ENCODE measurements at regions not wholly inside any gene's neighbourhood (a gene's known extent, or its start where the extent isn't known, plus 50 kb on each side); places are given as distances from the start of the nearest gene placed in this dataset.

DNA sequence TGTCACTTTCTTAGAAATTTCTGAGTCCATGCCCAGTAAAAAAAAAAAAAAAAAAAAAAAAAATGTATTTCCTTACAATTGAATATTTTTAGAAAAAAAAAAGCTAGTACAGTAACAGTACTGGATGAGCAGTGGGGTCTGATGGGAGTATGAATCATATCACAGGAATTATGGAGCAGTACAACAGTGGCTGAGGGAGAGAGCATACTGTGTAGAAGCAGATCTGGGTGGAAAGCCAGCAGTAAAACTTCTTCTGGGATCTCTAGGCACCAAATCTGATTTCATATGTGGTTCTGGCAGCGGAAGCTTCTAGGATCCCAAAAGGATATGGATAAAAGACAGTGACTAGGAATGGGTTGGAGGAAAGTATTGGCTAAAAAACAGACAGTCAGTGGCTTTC lies 414.9 kb upstream of the FSHR start:
- no peak overlapping the region for H3K4me3 ChIP-seq (replicated peaks; ENCODE audit: low read depth, low read length)
- TF ChIP-seq, protein P1, sequence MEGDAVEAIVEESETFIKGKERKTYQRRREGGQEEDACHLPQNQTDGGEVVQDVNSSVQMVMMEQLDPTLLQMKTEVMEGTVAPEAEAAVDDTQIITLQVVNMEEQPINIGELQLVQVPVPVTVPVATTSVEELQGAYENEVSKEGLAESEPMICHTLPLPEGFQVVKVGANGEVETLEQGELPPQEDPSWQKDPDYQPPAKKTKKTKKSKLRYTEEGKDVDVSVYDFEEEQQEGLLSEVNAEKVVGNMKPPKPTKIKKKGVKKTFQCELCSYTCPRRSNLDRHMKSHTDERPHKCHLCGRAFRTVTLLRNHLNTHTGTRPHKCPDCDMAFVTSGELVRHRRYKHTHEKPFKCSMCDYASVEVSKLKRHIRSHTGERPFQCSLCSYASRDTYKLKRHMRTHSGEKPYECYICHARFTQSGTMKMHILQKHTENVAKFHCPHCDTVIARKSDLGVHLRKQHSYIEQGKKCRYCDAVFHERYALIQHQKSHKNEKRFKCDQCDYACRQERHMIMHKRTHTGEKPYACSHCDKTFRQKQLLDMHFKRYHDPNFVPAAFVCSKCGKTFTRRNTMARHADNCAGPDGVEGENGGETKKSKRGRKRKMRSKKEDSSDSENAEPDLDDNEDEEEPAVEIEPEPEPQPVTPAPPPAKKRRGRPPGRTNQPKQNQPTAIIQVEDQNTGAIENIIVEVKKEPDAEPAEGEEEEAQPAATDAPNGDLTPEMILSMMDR (IDR thresholded peaks at IDR 0.05; ENCODE audit: low read depth, low read length, missing control alignments), result no peak

DNA sequence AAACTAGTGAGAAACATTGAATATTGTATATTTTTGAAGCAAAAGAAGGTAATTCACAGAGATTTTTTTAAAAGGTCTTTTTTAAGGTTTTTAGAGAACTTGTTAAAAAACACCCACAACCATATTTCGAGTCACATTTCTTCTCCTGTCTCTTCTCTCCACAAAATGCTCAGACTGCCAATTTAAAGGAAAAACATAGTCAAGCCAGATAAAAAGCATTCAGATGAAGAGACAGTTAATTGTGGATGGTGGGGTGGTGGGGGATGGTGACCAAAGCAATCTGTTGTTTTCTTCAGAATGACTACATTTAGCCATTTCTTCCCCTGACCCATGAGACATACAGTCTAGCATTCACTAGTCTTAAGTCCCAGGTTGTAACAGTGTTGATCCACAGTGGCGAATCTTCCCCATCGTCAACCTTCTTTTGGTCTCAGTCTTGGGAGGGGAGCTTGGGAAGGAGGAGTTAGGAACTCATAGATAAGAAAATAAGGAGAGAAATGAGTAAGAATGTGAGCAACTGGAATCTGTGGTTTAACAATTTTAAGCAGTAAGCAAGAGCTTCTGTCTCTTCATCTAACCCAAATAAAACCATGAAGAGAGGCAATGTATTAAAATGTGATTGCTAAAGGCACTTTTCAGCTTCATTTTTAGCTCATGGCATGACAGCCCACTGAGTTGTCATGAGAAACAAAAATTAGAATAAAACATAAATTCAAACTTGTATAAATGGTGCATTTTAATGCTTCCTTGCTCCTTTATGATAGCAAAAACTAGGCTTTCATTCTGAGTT lies 413.7 kb upstream of the FSHR start:
- no peak for DNase-seq (ENCODE audit: extremely low read depth, low read depth)
- TF ChIP-seq, protein P1 (IDR thresholded peaks at IDR 0.05; ENCODE audit: low read depth, low read length, missing control alignments), result no peak
- H3K4me3 ChIP-seq (replicated peaks; ENCODE audit: low read depth, low read length), result no peak overlapping the region

More for the DNA sequence above, 414.9 kb upstream of the FSHR start:
- no peak for DNase-seq (ENCODE audit: extremely low read depth, low read depth)

DNA sequence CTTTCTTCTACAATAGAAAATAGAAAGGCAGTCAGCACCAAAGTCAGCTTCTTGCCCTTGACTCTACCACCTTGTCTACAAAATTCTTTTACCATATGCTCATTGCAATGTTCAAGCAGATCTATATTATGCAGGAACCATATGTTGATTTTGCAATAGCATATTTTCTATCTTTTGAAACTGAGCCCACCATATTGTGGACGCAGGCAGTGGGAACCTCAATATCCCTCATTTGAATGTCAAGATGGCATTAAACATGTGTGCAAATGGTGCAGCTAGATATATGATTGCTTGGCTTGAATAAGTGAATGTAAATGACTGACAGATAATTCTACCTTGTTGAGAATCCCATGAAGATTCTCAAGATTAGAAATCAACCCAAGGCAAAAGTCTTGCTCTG lies 412.7 kb upstream of the FSHR start:
- DNase-seq (ENCODE audit: extremely low read depth, low read depth), result no peak
- no peak overlapping the region for H3K4me3 ChIP-seq (replicated peaks; ENCODE audit: low read depth, low read length)
- TF ChIP-seq, protein P1 (IDR thresholded peaks at IDR 0.05; ENCODE audit: low read depth, low read length, missing control alignments), result no peak

DNA sequence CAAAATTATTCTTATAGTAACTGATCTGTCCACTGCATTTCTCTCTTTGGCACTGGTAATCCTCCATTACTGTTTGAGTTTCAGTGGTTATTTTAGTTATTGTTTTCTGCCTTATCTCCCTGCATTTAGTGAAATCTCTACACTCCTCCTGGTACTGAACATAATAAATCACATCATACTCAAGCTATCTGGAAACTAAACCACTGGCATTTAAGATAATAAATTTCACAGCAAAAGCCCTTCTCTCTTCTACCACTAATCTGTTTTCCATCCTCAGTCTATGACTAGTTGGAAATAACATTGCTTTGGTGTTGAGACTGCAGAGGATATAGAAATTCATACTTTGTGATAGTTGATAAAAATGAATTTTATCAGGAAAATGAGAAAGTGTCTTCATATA lies 399.3 kb upstream of the FSHR start:
- TF ChIP-seq, protein P1 (IDR thresholded peaks at IDR 0.05; ENCODE audit: low read depth, low read length, missing control alignments), result no peak
- no peak overlapping the region for H3K4me3 ChIP-seq (replicated peaks; ENCODE audit: low read depth, low read length)
- DNase-seq (ENCODE audit: extremely low read depth, low read depth), result no peak

DNA sequence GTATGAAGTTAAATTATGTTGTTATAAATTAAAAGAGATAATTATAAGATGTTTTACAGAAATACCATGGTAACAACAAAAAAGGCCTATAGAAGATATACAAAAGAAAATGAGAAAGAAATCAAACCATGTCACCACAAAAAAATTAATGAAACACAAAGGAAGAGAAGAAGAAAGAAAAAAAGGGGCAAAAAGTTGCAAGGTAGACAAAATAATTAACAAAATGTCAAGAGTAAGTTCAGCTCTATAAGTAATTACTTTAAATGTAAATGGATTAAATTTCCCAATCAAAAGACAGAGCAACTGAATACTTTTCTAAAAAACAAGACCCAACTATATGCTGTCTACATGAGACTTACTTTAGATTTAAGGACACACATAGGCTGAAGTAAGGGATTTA lies 378.4 kb upstream of the FSHR start:
- DNase-seq (ENCODE audit: extremely low read depth, low read depth), result no peak
- no peak overlapping the region for H3K4me3 ChIP-seq (replicated peaks; ENCODE audit: low read depth, low read length)
- TF ChIP-seq, protein P1 (IDR thresholded peaks at IDR 0.05; ENCODE audit: low read depth, low read length, missing control alignments), result no peak

DNA sequence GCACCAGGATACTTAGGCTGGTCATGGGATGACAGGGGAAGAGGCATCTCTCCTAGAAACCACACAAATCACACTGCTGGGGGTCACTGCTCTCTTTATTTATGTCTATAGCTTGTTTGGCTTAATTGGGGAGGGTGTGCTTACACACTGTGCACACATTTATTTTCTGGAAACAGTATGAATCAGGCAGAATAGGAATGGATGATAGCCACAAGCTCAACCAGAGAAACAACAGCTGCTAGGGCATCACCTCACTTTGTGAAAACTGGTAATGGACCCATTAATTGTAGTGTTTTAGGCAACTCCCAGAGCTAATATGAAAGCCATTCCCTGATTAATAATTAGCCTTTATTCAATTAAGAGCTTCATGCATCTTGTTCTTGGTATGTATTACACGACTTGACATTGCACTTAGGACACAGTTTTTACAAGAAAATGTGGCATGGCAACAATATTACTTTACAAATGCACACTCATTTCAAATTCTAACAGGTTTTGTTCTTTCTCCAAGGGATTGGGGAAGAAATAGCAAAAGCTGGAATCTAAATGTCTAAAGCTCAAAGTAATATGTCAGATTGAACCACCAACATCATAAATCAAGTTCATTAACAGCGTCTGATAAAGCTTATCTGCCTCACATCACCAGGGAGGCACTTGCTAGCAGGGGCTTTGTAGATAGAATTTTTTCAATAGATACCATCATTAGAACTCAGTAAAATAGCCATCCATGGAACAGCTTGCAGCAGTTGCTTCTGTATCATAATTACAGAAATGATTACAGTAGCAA lies 361.9 kb upstream of the FSHR start:
- DNase-seq (ENCODE audit: extremely low read depth, low read depth), result no peak
- TF ChIP-seq, protein P1 (IDR thresholded peaks at IDR 0.05; ENCODE audit: low read depth, low read length, missing control alignments), result no peak
- no peak overlapping the region for H3K4me3 ChIP-seq (replicated peaks; ENCODE audit: low read depth, low read length)
